ENCODE measurements at regions not wholly inside any gene's neighbourhood (a gene's known extent, or its start where the extent isn't known, plus 50 kb on each side); places are given as distances from the start of the nearest gene placed in this dataset.

DNA sequence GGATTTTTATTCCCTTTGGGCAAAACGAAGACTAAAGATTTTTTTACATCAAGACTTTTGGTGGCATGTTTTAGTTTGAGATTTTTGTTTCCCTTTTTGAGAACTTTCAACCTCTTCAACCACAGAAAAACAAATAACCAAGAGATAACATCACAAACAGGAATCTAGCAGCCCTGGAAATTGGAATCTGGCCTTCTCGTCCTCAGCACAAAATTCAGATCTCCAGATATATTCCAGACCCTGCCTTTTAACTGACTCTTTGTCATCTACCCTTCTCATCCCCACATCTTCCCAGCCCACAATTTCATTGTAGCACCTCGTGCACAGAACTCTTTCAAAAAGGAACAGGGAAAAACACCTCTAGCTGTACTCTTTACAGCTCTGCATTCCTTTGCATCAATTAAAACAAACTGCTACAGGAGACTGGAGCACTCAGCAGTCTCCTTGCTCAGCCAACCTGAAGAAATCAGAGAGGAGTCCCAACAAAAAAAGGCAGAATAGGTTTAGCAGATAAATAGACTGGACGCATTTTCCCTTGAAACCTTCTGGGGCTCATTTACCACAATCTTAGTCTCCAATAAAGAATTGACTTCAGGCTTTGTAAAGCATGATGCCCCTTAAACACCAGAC is 251.0 kb downstream of the TTLL7 start:
- DNase-seq, result no peak
- intact Hi-C loops (cut with DNase I), result no loop called here

DNA sequence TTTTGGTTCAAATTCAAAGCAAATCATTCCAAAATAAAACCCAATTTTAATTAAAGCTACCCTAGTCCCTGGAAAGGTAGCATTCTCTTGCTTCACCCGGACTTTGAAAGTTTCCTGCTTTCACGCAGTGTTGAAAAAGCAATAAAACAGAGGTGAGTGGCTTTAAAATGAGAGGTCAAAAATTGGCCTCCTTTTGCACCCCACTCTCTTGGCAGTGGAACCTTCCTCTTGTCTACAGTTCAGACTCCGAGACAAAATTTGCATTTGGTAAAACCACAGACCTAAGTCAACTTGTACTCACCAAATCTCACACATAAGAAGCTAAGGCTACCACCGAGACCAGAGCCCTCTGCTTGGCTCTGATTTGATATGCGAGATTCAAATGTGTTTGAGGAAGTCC is 252.7 kb downstream of the TTLL7 start:
- no peak for ATAC-seq (ENCODE audit: poor library complexity)
- DNase-seq, result no peak
- intact Hi-C loops (cut with DNase I), result no loop called here

More for the DNA sequence above, 251.0 kb downstream of the TTLL7 start:
- no peak for ATAC-seq (ENCODE audit: poor library complexity)

DNA sequence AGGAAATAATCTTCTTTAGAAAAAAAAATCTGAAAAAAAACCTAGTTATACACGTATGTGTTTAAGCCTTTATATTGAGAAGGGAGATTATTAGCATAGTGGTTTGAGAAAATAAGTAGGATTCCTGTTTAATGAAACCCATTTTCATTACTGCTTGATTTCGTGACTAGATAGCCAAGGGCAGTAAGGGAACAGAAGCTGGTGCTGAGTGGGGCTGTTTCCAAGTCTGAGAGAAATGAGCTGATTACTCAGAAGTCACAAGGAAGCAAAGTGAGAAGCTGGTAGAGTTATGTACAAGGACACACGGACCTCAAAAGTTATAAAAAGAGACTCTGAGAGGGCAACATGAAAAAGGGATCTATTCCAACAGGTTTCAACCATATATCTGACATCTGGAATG is 256.5 kb downstream of the TTLL7 start:
- no peak for ATAC-seq (ENCODE audit: poor library complexity)
- intact Hi-C loops (cut with DNase I), result no loop called here
- no peak for DNase-seq

DNA sequence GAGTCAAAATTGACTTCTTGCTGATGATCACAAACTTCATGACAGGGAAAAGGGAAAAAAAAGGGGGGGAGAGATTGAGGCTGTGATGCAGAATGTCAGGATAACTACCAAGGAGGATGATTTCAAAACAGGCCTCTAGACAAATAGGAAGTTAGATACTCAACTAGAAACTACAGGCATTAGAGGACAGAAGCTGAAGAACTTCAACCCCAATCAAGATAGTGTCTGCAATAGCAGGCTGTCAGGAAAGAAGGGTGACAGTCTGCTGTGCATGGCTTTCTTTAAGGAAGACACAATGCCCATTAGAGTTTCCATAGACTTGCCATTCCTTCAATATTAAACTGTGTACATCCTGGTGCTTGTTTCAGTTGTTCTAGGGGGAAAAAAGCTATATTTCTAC is 257.2 kb downstream of the TTLL7 start:
- ATAC-seq (ENCODE audit: poor library complexity) (no peak), DNase-seq (no peak)
- intact Hi-C loops (cut with DNase I), result no loop called here

DNA sequence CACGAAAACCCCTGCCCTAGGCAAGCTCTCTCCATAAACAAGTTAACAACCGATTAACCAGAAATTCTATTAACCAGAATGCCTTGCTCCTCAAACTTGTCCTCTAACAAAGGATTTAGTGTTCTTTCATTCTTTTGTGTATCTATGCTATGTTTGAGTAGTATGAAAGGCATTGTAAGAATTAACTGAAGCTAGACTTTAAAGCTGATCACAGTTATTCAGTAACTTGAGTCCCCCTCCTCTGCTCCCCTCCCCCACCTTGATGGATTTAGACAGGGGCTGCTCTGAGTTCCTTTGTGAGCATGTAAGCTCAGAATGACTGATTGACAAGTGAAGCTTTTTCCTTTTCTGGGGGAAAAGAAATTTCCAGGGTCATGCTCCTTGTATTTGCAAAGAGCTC is 257.6 kb downstream of the TTLL7 start:
- intact Hi-C loops (cut with DNase I), result no loop called here
- ATAC-seq (ENCODE audit: poor library complexity) (no peak), DNase-seq (no peak)

DNA sequence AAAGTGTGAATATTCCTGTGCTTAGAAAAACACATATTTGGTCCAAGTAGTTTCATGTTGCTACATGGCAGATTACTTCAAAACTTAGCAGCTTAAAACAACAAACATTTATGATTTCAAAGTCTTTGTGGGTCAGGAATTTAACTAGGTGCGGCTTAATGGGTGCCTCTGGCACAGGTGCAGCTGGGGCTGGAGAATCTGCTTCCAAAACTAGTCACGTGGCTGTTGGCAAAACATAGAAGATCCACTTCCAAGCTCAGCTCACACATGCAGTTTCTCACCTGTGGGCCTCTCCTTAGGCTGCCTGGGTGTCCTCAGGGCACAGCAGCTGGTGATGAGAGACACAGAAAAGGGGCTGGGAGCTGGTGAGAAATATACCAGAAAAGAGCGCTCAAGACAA is 263.4 kb downstream of the TTLL7 start:
- intact Hi-C loops (cut with DNase I), result no loop called here
- no peak for ATAC-seq (ENCODE audit: poor library complexity)
- no peak for DNase-seq

DNA sequence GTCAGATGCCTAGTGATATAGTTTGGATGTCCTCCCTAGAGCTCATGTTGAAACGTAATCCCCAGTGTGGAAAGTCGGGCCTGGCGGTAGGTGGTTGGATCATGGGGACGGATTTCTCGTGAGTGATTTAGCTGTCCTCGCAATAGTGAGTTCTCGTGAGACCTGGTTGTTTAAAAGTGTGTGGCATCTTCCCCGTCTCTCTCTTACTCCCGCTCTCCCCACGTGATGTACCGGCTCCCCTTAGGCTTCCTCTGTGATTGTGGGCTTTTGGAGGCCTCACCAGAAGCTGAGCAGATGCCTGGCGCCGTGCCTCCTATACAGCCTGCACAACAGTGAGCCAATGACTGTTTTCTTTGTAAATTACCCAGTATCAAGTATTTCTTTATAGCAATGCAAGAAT is 264.5 kb downstream of the TTLL7 start:
- DNase-seq, result no peak
- intact Hi-C loops (cut with DNase I), result no loop called here
- ATAC-seq (ENCODE audit: poor library complexity), result no peak

DNA sequence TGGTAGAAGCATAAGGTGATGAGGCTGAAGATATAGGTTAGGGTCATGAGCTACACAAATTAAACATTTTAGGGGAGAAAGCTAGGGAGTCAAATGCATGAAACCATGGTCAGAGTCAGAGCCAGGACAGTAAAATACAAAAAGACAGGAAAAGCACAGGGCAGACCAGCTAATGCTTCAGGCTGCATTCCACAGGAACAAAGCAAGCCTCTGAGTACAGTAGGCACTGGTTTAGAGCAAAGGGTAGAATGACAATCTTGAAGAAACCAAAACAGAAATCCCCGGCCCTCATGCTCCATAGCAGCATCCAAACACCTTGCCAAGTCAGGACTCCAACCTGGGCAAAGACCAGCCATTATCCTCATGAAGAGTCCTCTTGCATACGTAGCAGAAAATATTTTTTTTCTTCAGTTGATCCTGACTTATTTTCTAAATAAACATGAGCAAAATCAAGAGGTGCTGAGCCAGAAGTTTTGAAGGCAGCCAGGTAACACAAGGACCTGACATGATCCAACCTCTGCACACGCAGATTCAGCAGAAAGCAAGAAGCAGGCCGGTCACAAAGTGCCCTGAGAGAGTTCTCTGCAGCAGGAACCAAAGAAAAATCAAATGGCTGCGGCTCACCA is 273.1 kb downstream of the TTLL7 start:
- no peak for ATAC-seq (ENCODE audit: poor library complexity)
- intact Hi-C loops (cut with DNase I), result no loop called here
- no peak for DNase-seq

DNA sequence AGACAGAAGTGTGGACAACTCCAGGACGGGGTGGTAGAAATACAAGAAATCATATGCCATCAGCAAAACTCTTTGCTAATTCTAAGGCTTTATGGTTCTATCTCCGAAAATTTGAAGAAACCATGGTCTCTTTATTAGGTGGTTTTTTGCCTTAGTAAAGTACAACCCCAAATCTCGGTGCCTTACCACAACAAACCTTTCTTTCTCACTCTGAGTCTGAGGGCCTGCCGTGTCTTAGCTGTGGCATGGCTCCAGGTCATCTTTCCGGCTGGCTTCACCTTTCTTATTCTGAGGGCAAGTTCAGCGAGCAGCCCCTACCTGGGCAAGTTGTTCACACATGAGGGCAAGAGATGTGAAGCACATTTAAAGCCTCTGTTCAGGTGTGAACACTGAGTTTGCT is 280.6 kb downstream of the TTLL7 start:
- ATAC-seq (ENCODE audit: poor library complexity), result no peak
- DNase-seq, result no peak
- intact Hi-C loops (cut with DNase I), result no loop called here

DNA sequence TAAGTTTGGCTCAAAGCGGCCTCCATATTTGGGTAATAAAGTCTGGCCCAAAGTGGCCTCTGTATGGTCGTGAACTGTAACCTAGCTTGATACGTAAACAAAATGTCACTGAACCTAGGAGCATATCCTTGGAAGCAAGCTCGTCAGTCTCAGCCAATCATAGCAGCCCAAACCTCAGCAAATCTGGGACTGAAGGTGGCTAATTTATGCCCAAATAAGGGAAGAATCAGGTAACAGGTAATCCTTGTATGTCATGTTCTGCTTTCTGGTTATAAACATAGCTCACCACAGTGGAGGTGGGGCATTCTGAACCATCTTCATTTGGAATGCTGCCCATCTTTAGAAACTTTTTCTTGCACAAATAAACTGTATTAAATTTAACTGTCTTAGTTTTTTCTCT is 281.1 kb downstream of the TTLL7 start:
- intact Hi-C loops (cut with DNase I), result no loop called here
- no peak for ATAC-seq (ENCODE audit: poor library complexity)
- DNase-seq, result no peak

DNA sequence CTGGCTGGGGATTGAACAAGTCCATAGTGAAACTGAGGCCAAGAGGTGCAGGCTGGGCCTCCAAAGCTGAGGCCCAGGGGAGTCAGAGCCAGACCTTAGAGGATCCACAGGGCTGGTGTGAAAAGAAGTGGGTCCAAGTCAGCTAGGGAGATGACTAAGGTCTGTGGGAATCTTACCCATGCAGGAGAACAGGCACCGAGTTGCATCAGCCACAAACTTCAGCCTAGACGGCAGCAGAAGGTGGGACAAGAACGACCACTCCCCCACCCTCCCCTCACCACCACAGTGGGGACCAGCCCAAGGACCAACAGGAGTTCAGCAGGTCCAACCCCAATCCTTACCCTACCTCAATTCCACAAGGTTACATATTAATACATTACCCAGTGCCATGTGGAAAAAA is 282.3 kb downstream of the TTLL7 start:
- intact Hi-C loops (cut with DNase I), result no loop called here
- DNase-seq, result no peak
- ATAC-seq (ENCODE audit: poor library complexity), result no peak

DNA sequence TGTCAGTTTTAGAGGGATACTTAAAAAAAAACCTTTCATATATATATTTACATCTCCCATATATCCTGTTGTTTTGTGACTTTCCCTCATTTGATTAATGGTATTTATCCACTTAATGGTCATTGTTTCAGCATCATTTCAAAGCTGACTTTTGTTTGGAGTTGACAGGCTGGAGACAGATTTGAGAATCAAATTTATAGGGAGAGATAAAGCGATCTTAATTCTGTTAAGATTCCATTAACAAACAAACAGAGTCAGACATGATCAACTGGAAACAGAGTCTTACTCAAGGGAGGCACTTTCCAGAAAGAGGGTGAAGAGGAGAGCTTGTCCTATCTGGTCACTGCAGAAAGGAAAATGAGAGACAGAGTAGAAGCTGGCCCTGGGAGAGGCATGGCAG is 283.4 kb downstream of the TTLL7 start:
- no peak for ATAC-seq (ENCODE audit: poor library complexity)
- intact Hi-C loops (cut with DNase I), result no loop called here
- no peak for DNase-seq

DNA sequence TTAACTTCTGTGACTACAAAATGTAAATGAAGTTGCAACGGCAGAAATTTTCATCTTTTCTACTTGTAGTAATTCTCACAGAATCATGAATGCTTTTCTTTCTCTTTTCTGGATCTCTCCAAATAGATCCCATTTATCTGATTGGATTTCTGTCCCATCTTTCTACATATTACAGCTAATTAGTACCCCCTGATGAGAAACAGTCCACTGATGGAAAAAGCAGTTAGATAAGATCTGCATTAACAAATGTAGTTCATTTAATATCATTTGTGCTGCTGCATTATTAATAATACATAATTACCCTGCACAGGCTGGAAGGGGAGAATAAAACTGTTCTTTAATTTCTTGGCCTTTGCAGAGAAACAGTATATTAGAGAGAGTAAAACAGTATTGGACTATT is 289.3 kb downstream of the TTLL7 start:
- ATAC-seq (ENCODE audit: poor library complexity), result no peak
- DNase-seq, result no peak
- intact Hi-C loops (cut with DNase I), result no loop called here

DNA sequence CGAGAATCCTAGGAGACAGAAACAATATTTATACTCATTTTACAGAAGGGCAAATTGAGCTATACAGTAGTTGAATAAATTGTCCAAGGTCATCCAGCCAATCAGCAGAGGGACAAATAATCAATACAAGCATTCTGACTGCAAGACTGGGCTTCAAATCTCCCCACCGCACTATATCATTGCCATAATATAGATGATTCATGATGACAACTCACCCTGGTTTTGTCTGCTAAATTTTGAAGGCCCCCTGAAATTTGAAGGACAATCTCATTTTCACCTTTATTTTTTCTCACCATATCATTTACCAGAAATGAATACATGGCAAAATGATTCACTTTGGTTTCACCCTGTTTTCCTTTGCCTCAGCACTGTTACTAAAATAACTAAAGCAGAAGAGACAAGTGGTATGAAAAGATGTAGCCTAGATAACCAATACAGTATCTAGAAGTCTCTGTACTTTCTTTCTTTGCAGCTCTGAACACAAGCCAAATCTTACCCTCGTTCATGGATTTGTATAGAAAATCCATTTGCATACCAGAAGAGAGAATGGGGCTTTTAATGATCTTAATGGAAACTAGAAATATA is 292.5 kb downstream of the TTLL7 start:
- intact Hi-C loops (cut with DNase I), result no loop called here
- DNase-seq, result no peak
- no peak for ATAC-seq (ENCODE audit: poor library complexity)

DNA sequence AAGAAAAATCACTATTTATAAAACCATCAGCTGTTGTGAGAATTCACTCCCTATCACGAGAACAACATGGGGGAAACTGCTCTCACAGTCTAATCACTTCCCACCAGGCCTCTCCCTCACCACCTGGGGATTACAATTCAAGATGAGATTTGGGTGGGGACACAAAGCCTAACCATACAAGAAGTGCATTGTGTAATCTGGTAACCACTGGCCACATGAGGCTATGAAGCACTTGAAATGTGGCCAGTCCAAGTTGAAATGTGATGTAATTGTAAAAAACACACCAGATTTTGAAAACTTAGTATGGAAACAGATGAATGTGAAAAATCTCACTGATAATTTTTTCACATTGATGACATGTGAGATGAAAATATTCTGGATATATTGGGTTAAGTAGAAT is 293.8 kb downstream of the TTLL7 start:
- ATAC-seq (ENCODE audit: poor library complexity) (no peak), DNase-seq (no peak)
- intact Hi-C loops (cut with DNase I), result no loop called here

DNA sequence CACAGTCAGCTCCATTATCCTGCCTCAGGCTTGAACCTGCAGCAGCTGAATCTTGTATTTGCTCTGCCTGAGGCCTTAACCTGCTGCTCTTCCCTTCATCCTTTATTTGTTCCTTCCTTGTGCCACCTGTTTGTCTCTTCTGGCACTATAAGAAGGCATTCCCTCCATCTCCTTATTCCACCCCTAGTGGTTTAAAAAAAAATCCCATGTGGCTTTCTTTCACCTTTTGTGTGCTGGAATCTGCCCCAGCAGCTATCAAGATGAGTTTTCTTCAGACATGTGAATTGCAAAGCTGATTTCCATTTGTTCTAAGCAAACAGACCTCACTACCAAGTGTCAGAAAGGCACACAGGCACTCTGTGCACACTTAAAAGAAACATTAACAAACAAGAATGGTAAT is 294.6 kb downstream of the TTLL7 start:
- no peak for DNase-seq
- intact Hi-C loops (cut with DNase I), result no loop called here
- ATAC-seq (ENCODE audit: poor library complexity), result no peak

DNA sequence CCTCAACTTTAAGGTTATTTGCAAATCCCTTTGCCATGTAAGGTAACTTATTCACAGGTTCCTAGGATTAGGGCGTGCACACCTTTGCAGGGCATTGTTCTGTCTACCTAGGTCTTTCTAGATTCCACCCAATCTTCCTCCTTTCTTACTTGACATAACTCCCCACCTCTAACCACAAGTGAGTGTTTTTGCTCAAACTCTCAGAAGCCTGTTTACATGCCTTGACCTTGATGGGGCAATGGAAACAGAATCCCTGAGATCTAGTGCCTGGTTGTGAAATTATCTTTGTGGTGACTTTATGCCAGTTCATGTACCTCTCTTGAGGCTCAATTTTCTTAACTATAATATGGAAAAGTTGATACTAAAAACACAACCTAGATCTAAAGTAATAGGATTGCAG is 296.6 kb downstream of the TTLL7 start:
- no peak for ATAC-seq (ENCODE audit: poor library complexity)
- no peak for DNase-seq
- intact Hi-C loops (cut with DNase I), result no loop called here

DNA sequence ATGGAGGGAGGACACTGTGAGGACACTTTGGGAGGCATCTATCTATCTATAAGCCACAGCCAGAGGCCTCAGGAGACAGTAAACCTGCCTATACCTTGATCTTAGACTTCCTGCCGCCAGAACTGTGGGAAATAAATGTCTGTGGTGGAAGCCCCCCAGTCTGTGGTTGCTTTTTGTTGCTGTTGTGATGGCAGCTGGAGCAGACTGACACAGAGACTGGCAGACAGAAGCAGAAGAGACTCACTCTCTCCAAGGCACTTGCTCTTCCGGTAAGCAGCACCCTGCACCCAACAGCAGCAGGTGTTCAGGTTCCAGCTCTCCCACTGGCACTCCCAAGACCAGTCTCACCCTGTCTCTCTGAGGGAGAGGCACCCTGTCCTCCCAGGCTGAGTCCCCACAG is 297.6 kb downstream of the TTLL7 start:
- DNase-seq (no peak), ATAC-seq (ENCODE audit: poor library complexity) (no peak)
- intact Hi-C loops (cut with DNase I), result no loop called here

DNA sequence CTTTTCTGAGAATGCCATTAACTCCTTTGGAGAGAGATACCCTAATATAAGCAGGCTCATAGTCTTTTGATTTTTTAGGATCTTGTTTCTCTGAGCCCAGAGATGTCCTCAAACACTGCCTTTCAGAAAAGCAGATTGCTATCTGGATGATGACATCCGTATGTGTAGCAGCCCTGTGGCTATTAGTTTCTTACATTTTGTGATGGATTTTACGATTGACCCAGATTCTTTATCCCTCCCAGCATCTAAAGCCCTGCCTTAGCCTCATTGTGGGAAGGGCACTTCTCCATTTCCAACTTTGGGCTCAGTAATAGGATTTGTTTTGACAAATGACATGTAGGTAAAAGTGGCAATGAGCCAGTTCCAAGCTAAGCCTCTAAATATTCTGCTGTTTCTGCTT is 300.3 kb downstream of the TTLL7 start:
- intact Hi-C loops (cut with DNase I), result no loop called here
- DNase-seq, result no peak
- no peak for ATAC-seq (ENCODE audit: poor library complexity)

DNA sequence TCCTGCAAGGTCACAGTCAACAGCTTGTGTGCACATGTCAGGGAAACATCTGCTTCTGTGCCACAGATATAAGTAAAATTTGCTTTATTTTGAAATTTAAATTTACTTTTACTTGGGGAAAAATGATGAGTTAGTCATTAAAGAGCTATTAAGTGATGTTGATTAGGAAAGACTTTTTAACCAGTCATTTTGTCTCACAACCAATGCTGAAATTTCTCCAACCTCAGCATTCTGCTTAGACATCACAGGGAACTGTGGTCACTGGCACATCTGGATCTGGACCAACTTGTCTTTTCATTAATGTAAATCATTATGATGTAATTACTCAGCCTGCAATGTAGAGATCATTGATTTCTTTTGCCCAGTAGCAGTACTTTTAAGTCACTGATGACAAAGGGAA is 301.0 kb downstream of the TTLL7 start:
- intact Hi-C loops (cut with DNase I), result no loop called here
- ATAC-seq (ENCODE audit: poor library complexity) (no peak), DNase-seq (no peak)

DNA sequence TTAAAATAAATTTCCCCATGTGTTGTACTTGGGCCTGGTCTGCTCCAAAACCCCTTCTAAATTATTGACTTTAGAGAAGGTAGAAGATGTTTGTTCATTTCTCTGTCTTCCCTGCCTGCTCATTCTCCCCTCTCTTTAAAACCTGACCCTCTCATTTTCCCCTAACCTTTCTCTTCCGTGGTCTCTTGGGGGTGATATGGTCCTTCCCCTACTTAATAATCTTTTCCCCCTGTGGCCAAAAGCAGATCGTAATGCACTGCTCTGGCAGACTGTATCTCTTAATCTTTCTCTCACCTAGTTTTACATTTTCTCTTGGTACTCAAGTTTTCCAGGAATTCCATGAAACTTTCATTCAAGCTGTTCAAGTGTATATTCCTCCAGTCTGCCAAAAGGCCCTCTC is 301.7 kb downstream of the TTLL7 start:
- no peak for ATAC-seq (ENCODE audit: poor library complexity)
- DNase-seq, result no peak
- intact Hi-C loops (cut with DNase I), result no loop called here
